Vagina (tissue), 2 donors: ENCODE measurements at regions not wholly inside any gene's neighbourhood (a gene's known extent, or its start where the extent isn't known, plus 50 kb on each side); places are given as distances from the start of the nearest gene placed in this dataset.

ENCODE experiments used
- POLR2A ChIP-seq, 2 donors: fragments of 450-650 bp; IDR thresholded peaks; one replicate each; pipeline ENCODE4 v1.6.1; 2017; ENCODE audit warnings: antibody characterized with exemption in 2 of 2, mild to moderate bottlenecking in 2 of 2, moderate library complexity in 2 of 2
- POLR2AphosphoS5 ChIP-seq, 2 donors: sonication (generic); formaldehyde crosslinking; IDR thresholded peaks; one replicate each; pipeline ENCODE4 v1.9.0; 2017; ENCODE audit warnings: antibody characterized with exemption in 2 of 2, mild to moderate bottlenecking in 2 of 2, low read depth in 1 of 2; ENCODE audit not compliant: insufficient read depth in 1 of 2
- TF ChIP-seq, protein P1 (sequence below), 3 experiments: fragments of 450-650 bp in 2 of 3; fragments of 200-600 bp in 1 of 3; sonication (generic) in 1 of 3; IDR thresholded peaks; one replicate each; pipeline ENCODE4 v1.5.1; 2017 to 2019; ENCODE audit warnings: antibody characterized with exemption in 3 of 3, mild to moderate bottlenecking in 2 of 3, moderate library complexity in 2 of 3

GRCh38 chr16:16997349-16997748, 473.4 kb downstream of the XYLT1 start:
- TF ChIP-seq, protein P1, sequence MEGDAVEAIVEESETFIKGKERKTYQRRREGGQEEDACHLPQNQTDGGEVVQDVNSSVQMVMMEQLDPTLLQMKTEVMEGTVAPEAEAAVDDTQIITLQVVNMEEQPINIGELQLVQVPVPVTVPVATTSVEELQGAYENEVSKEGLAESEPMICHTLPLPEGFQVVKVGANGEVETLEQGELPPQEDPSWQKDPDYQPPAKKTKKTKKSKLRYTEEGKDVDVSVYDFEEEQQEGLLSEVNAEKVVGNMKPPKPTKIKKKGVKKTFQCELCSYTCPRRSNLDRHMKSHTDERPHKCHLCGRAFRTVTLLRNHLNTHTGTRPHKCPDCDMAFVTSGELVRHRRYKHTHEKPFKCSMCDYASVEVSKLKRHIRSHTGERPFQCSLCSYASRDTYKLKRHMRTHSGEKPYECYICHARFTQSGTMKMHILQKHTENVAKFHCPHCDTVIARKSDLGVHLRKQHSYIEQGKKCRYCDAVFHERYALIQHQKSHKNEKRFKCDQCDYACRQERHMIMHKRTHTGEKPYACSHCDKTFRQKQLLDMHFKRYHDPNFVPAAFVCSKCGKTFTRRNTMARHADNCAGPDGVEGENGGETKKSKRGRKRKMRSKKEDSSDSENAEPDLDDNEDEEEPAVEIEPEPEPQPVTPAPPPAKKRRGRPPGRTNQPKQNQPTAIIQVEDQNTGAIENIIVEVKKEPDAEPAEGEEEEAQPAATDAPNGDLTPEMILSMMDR (IDR thresholded peaks at IDR 0.05), result no peak
- TF ChIP-seq POLR2AphosphoS5 (IDR thresholded peaks at IDR 0.05; ENCODE audit: insufficient read depth in 1 of 2, low read depth in 1 of 2), result no peak
- TF ChIP-seq POLR2A (IDR thresholded peaks at IDR 0.05), result no peak
